DND-41 (cell line): ENCODE measurements at regions not wholly inside any gene's neighbourhood (a gene's known extent, or its start where the extent isn't known, plus 50 kb on each side); places are given as distances from the start of the nearest gene placed in this dataset.

Experiments
- ATAC-seq: fragments of 200-7000 bp; cut with Tn5 transposase; 3 replicates; pipeline ENCODE4 v1.9.1; 2021; ENCODE audit warnings: low read depth; ENCODE audit not compliant: insufficient read depth
- DNase-seq: peaks from one replicate; pipeline ENCODE4 v3.0.0-alpha.2; 2020
- H2AFZ ChIP-seq: 2 replicates; pipeline ENCODE4 v1.6.0; 2012; ENCODE audit warnings: low read depth, low read length
- H3K27ac ChIP-seq: 2 replicates; pipeline ENCODE4 v1.5.1; 2012; ENCODE audit warnings: low read length, inconsistent platforms
- H3K27me3 ChIP-seq: fragments of 200-600 bp; sonication (generic); 2 replicates; pipeline ENCODE4 v1.6.0; 2012; ENCODE audit warnings: low read length, mild to moderate bottlenecking, inconsistent platforms; ENCODE audit not compliant: insufficient read depth, poor library complexity
- H3K36me3 ChIP-seq: 2 replicates; pipeline ENCODE4 v1.5.1; 2012; ENCODE audit warnings: low read length, inconsistent platforms; ENCODE audit not compliant: insufficient read depth
- H3K4me1 ChIP-seq: 2 replicates; pipeline ENCODE4 v1.5.1; 2012; ENCODE audit warnings: mild to moderate bottlenecking, low read length; ENCODE audit not compliant: insufficient read depth
- H3K4me2 ChIP-seq: 2 replicates; pipeline ENCODE4 v1.6.0; 2012; ENCODE audit warnings: mild to moderate bottlenecking, moderate library complexity, low read length, inconsistent platforms; ENCODE audit not compliant: insufficient read depth
- H3K4me3 ChIP-seq, 2 experiments: fragments of 200-600 bp in 1 of 2; shearing (Covaris generic) in 1 of 2; 2 replicates each; pipeline ENCODE4 v1.5.1; 2012 to 2016; ENCODE audit warnings: inconsistent platforms in 2 of 2, low read length in 2 of 2, mild to moderate bottlenecking in 2 of 2, low read depth in 1 of 2, moderate library complexity in 1 of 2
- H3K79me2 ChIP-seq: 2 replicates; pipeline ENCODE4 v1.6.0; 2012; ENCODE audit warnings: low read length, inconsistent platforms; ENCODE audit not compliant: insufficient read depth
- H3K9ac ChIP-seq: 2 replicates; pipeline ENCODE4 v1.6.0; 2012; ENCODE audit warnings: low read depth, mild to moderate bottlenecking, inconsistent platforms, low read length, moderate library complexity
- H3K9me3 ChIP-seq: 2 replicates; pipeline ENCODE4 v1.5.1; 2012; ENCODE audit warnings: low read length, moderate library complexity, mild to moderate bottlenecking, inconsistent platforms; ENCODE audit not compliant: insufficient read depth, severe bottlenecking
- H4K20me1 ChIP-seq: 2 replicates; pipeline ENCODE4 v1.6.0; 2012; ENCODE audit warnings: low read length; ENCODE audit not compliant: insufficient read depth
- CTCF ChIP-seq: IDR thresholded peaks from 2 replicates; pipeline ENCODE4 v1.5.1; 2012; ENCODE audit warnings: borderline replicate concordance, low read length, moderate library complexity, mild to moderate bottlenecking; ENCODE audit not compliant: poor library complexity, severe bottlenecking; ENCODE audit errors: extremely low read depth
- EZH2 ChIP-seq: IDR thresholded peaks from 3 replicates; pipeline ENCODE4 v1.6.1; 2012; ENCODE audit warnings: borderline replicate concordance, low read depth, mild to moderate bottlenecking, moderate library complexity, low read length, inconsistent platforms; ENCODE audit not compliant: severe bottlenecking

- Histone ChIP-seq H3K79me2 (no peaks in the 10 kb centered on the region), H3K9ac (no peak overlapping the region), H3K4me1 (no peaks in the 10 kb centered on the region), H3K27me3 (no peaks in the 10 kb centered on the region), H3K36me3 (no peaks in the 10 kb centered on the region), H3K4me2 (no peak overlapping the region), H3K9me3 (no peaks in the 10 kb centered on the region), H3K4me3 (no peak overlapping the region), H2AFZ (no peak overlapping the region), H3K27ac (no peak overlapping the region), H4K20me1 (no peaks in the 10 kb centered on the region)
- DNase-seq: no peak
- TF ChIP-seq EZH2 (no peak), CTCF (peak; percentile 38)
- ATAC-seq: no peak
Observed at GRCh38 chr13:81929988-81930387, 1589.1 kb upstream of the SPRY2 start.

- Histone ChIP-seq H4K20me1 (no peaks in the 10 kb centered on the region), H2AFZ (no peak overlapping the region), H3K4me3 (no peak overlapping the region), H3K4me2 (no peak overlapping the region), H3K79me2 (no peaks in the 10 kb centered on the region), H3K9ac (no peak overlapping the region), H3K27ac (no peak overlapping the region), H3K9me3 (no peaks in the 10 kb centered on the region), H3K4me1 (no peaks in the 10 kb centered on the region), H3K27me3 (no peaks in the 10 kb centered on the region), H3K36me3 (no peaks in the 10 kb centered on the region)
- no peak for TF ChIP-seq EZH2
- TF ChIP-seq CTCF: peak; percentile 18
- DNase-seq (no peak), ATAC-seq (no peak)
Observed at GRCh38 chr13:81927347-81927746, 1586.4 kb upstream of the SPRY2 start.

- no peaks in the 10 kb centered on the region for H3K79me2 ChIP-seq
- no peaks in the 10 kb centered on the region for H3K27me3 ChIP-seq
- no peaks in the 10 kb centered on the region for H3K4me1 ChIP-seq
- no peak for DNase-seq
- no peaks in the 10 kb centered on the region for H3K9me3 ChIP-seq
- TF ChIP-seq EZH2: no peak
- no peak for TF ChIP-seq CTCF
- no peak overlapping the region for H3K27ac ChIP-seq
- ATAC-seq: no peak
- no peak overlapping the region for H3K9ac ChIP-seq
- no peak overlapping the region for H2AFZ ChIP-seq
- no peak overlapping the region for H3K4me3 ChIP-seq
- H3K4me2 ChIP-seq: no peak overlapping the region
- no peaks in the 10 kb centered on the region for H4K20me1 ChIP-seq
- H3K36me3 ChIP-seq: no peaks in the 10 kb centered on the region
Observed at GRCh38 chr13:81917810-81918209, 1576.9 kb upstream of the SPRY2 start.

GRCh38 chr13:81916461-81916860 lies 1575.5 kb upstream of the SPRY2 start:
- no peak for TF ChIP-seq CTCF
- no peak for TF ChIP-seq EZH2
- H3K36me3 ChIP-seq: no peaks in the 10 kb centered on the region
- ATAC-seq (no peak), DNase-seq (no peak)
- H3K27me3 ChIP-seq: no peaks in the 10 kb centered on the region
- H3K79me2 ChIP-seq: no peaks in the 10 kb centered on the region
- no peaks in the 10 kb centered on the region for H3K4me1 ChIP-seq
- H4K20me1 ChIP-seq: no peaks in the 10 kb centered on the region
- H2AFZ ChIP-seq: no peak overlapping the region
- no peaks in the 10 kb centered on the region for H3K9me3 ChIP-seq
- no peak overlapping the region for H3K4me3 ChIP-seq
- no peak overlapping the region for H3K27ac ChIP-seq
- H3K9ac ChIP-seq: no peak overlapping the region
- no peak overlapping the region for H3K4me2 ChIP-seq
